Panc1 (cell line): ENCODE measurements at regions not wholly inside any gene's neighbourhood (a gene's known extent, or its start where the extent isn't known, plus 50 kb on each side); places are given as distances from the start of the nearest gene placed in this dataset.

Experiments
- CTCF ChIP-seq: fragments of 450-650 bp; IDR thresholded peaks from 2 replicates; pipeline ENCODE4 v1.5.1; 2017; ENCODE audit warnings: mild to moderate bottlenecking
- POLR2AphosphoS5 ChIP-seq: IDR thresholded peaks from 2 replicates; pipeline ENCODE4 v1.6.1; 2012; ENCODE audit warnings: mild to moderate bottlenecking, low read depth, low read length, moderate library complexity
- REST ChIP-seq, 2 experiments: IDR thresholded peaks; 2 replicates each; pipeline ENCODE4 v1.6.1; 2011 to 2012; ENCODE audit warnings: low read depth in 2 of 2, control low read depth in 1 of 2, low read length in 1 of 2, mild to moderate bottlenecking in 1 of 2, moderate library complexity in 1 of 2; ENCODE audit not compliant: insufficient read depth in 1 of 2
- SIN3A ChIP-seq: IDR thresholded peaks from 2 replicates; pipeline ENCODE4 v1.6.1; 2012; ENCODE audit warnings: low read depth, mild to moderate bottlenecking, low read length, moderate library complexity, borderline replicate concordance; ENCODE audit not compliant: insufficient read depth
- TCF7L2 ChIP-seq: IDR thresholded peaks from 2 replicates; pipeline ENCODE4 v1.6.1; 2011; ENCODE audit warnings: mild to moderate bottlenecking, low read depth, low read length, inconsistent platforms

DNA sequence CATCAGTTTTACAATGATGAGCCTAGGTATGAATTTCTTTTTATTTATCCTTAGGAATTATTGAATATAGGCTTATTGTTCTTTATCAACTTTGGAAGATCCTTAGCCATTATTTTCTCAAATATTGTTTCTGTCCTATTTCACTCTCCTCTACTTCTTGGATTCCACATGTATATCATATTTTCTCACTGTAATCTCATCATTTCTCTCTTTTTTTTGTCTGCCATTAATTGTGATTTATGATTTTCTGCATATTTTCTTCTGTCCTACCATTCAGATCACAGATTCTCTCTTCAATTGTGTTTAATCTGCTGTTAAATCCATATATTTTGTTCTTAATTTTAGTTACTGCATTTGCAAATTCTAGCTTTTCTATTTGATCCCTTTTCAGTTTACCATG lies 139.8 kb downstream of the ARRDC3 start:
- TF ChIP-seq REST (IDR thresholded peaks at IDR 0.05; ENCODE audit: insufficient read depth in 1 of 2, low read depth in 2 of 2, low read length in 1 of 2) (no peak), CTCF (no peak), POLR2AphosphoS5 (no peak), SIN3A (no peak), TCF7L2 (no peak)
